ENCODE measurements at regions not wholly inside any gene's neighbourhood (a gene's known extent, or its start where the extent isn't known, plus 50 kb on each side); places are given as distances from the start of the nearest gene placed in this dataset.

- TF ChIP-seq POLR2A (IDR thresholded peaks at IDR 0.05; ENCODE audit: low read depth, low read length) (no peak), CTCF (conservative IDR thresholded peaks at IDR 0.05; ENCODE audit: low read depth, low read length) (no peak), FOS (IDR thresholded peaks at IDR 0.05; ENCODE audit: low read depth, low read length) (no peak), CEBPB (IDR thresholded peaks at IDR 0.05; ENCODE audit: low read depth, low read length) (no peak), RAD21 (IDR thresholded peaks at IDR 0.05; ENCODE audit: low read length) (no peak), SMC3 (IDR thresholded peaks at IDR 0.05; ENCODE audit: low read depth, low read length) (no peak)
These were observed 1881.7 kb downstream of the MRPL39 start for GRCh38 chr21:23725576-23725975.

All from IMR-90 (cell line).